Hippocampal formation (tissue), 2 donors: ENCODE measurements at regions not wholly inside any gene's neighbourhood (a gene's known extent, or its start where the extent isn't known, plus 50 kb on each side); places are given as distances from the start of the nearest gene placed in this dataset.

ENCODE experiments used
- DNase-seq, 2 donors: peaks; one replicate each; lab custom pipeline; 2025; lab: John Stamatoyannopoulos, UW

DNA sequence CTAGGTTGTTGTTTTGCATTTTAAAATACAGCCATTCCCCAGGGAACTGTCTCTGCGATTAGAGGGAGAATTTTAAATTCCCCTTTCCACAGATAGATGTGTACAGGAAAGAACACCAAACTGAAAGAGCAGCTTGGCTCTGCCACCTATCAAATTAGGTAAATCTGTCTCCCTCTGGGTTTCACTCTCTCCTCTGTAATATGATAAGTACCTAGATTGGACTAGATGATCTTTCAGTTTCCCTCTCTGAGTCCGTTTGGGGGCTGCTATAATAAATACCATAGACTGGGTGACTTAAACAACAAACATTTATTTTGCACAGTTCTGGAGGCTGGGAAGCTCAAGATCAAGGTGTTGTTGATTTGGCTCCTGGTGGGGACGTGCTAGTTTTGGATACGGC is 186.0 kb downstream of the KIF20B start:
- no peak for DNase-seq

- DNase-seq = no peak
These were observed 186.4 kb downstream of the KIF20B start for GRCh38 chr10:89887830-89888229.

DNA sequence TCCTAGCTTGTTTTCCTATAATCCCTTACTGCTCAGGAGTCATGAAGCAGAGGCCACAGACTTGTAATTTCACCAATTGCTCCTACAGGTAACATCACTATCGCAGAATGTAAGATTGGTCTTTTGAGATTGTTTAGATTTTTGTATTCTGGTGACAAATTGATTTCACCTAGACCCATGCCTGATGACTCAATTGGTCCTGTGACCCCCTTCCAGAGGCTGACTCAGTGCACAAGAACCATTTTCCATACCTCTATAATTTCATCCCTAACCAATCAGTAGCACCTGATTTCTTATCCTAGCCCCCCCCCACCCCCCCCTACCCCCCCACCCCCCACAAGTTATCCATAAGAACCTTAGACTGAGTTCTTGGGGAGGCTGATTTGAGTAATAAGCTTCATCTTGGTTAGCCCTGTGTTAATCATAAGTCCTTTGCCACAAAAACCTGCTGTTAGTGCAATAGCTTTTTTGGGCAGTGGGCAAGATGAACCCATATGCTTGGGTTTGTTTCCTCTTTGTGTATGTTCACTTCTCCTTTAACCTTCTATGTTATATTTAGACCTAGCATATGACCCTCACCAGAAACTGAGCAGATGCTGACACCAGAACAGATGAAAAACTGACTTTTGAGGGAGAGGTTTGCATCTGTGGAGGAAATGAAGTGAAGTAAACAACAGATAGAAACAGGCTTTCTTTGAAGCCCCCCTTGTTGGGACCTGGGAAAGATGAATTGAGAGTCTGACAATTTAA is 187.1 kb downstream of the KIF20B start:
- no peak for DNase-seq

GRCh38 chr10:89889606-89890005 is 188.2 kb downstream of the KIF20B start:
- DNase-seq = no peak

DNA sequence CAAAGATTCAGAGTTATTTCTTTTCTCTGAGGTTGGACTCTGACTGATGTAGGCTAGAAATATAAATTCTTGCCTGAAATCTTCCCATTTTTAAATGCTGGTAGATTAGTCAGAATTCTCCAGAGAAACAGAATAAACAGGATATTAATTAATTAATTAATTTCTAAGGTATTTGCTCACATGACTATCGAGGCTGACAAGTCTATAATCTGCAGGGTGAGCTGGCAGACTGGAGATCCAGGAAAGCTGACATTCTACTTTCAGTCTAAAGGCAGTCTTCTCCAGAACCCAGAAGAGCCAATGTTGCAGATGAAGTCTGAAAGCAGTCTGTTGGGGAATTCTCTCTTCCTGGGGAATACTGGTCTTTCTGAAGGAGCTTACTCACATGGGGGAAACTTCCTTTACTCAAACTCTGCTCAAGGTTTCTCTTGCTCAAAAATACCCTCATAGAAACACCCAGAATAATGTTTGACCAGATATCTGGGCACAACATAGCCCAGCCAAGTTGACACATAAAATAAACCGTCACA is 189.7 kb downstream of the KIF20B start:
- DNase-seq = no peak

GRCh38 chr10:89894051-89894450 is 192.7 kb downstream of the KIF20B start:
- no peak for DNase-seq

DNA sequence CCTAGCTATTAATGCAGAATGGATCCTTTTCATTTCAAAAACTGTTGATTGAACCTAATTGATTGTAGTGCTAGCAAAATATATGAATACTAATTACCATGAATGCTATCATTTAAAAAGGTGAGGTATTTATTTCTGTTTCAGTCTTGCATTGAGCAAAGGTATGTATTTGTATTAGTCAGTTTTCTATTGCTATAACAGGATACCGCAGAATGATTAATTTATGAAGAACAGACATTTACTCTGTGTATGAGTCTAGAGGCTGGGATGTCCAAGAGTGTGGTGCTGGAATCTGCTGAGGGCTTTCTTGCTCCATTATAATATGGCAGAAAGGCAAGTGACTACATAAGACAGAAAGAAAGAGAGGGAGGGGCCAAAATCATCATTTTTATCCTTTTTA is 199.2 kb downstream of the KIF20B start:
- DNase-seq = no peak

DNA sequence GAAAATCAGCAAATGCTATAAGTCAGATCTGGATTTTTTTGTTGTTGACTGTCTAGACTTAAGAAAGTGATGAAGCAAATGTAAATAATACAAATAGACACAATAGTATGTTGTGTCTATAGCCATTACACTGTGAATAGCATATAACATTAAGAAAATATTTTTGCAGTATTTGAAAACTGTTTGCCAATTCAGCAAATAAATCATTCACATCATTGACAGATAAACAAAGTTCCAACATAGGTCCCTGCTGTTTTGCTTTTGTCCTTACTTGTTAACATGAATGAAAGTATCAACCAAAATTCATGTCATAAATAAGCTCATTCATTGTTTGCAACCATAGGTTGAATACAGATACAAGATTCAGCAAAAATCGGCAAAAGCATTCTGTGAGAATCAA is 200.5 kb downstream of the KIF20B start:
- no peak for DNase-seq

- no peak for DNase-seq
These were observed 203.4 kb downstream of the KIF20B start for GRCh38 chr10:89904755-89905154.

GRCh38 chr10:89909752-89910151 is 208.4 kb downstream of the KIF20B start:
- DNase-seq = no peak

DNA sequence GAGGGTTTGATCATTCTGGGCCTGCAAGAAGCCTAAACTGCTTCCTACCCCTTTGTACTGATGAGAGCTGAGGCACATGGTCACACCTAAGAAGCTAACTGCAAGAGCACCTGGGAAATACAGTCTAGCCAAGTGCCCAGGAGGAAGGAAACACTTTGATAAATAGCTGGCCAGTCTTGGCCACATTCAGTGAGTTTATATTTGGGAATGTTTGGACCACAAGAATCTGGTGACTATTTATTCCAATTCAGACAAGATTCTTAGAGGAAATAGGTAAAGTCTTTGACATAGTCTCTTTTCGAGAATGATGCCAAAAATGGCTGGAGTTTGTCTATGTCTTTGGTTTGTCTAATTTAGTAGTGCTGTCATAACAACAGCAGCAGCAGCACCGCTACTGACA is 213.6 kb downstream of the KIF20B start:
- no peak for DNase-seq

DNA sequence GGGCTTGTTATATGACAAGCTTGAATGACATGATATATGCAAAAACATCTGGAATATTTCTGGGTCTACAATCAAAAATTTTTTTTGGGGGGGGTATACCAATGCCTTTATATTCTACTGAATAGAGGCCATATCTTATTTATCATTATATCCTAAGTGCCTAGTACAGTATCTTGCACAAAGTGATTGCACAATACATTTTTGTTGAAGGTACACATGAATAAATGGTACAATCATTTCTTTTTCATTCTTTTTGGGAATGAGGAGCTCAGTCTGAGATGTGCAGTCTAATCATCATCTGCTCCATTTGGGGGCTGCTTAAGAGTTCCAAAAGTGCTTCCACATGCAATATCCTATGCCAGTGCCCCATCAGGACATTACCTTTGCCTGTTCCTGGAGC is 214.6 kb downstream of the KIF20B start:
- no peak for DNase-seq

GRCh38 chr10:89916468-89917215 is 215.3 kb downstream of the KIF20B start:
- DNase-seq = no peak

- DNase-seq = no peak
These were observed 220.0 kb downstream of the KIF20B start for GRCh38 chr10:89921403-89921802.

- DNase-seq = no peak
These were observed 222.3 kb downstream of the KIF20B start for GRCh38 chr10:89923661-89924060.

DNA sequence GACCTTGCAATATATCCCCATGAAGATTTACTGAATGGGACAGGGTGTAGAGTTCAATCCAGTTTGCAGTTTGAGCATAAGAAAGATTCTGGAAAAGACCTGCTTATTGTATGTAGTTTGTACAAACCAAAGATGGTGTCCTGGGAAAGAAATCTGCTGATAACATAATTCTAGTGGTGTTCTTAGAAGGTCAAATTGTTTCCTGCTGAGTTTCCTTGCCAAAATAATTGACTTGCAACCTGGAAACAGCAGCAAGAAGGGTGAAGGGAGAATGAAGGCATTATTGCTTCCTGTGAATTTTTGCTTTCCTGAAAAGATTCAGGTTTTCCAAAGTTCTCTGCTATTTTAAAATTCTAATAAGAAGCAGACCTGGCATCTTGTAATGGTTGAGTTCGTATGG is 222.9 kb downstream of the KIF20B start:
- no peak for DNase-seq

GRCh38 chr10:89926736-89927135 is 225.3 kb downstream of the KIF20B start:
- DNase-seq = no peak

GRCh38 chr10:89929282-89930026 is 228.1 kb downstream of the KIF20B start:
- DNase-seq = no peak

DNA sequence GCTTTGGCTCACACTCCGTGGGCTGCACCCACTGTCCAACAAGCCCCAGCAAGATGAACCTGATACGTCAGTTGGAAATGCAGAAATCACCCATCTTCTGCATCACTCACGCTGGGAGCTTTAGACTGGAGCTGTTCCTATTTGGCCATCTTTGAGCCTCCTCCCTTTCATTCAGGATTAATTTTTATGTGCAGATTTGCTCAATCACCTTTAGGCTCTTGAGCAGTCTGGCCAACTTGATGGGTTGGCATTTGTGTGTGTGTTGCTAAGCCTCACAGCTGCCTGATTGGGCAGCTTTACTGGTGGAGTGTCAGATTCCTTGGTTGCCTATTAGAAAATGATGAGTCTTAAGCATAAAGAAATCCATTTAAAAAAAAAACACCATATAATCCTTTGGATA is 236.1 kb downstream of the KIF20B start:
- no peak for DNase-seq

DNA sequence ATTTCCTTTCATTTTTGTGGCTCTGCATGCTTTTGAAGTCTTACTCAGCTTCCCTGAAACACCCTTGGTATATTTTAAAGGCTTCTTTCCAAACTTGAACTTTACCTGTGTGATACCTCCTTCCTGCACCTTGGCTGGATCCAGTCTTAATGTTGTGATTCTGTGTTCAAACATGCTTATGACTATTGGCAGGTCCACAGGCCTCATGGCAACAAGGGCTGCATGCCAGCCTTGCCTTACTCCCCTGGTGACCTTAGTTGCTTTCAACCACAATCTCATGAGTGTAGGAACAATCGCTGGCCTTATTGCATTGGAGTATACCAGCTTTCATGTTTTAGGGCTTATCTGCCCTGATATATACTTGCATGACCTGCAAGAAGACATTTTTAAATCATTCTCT is 238.7 kb downstream of the KIF20B start:
- no peak for DNase-seq

GRCh38 chr10:89942217-89942616 is 240.8 kb downstream of the KIF20B start:
- no peak for DNase-seq

DNA sequence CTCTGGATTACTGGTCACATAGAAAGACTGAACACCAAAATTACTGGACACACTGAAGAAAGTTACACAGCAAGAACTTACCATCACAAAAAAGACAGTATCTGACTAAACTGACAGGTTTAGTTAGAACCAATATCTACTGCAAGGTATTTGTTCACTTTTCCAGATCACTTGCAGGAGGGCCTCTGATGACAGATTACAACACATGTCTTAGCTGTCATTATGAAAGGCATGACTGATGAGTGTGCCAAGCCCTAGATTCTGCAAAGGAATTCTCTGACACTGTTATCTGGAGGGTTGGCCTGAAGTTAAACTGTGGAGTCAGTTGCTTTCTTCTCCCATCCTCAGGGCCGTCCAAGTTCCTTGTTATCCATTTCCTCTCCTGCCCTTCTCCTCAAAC is 242.7 kb downstream of the KIF20B start:
- no peak for DNase-seq

DNA sequence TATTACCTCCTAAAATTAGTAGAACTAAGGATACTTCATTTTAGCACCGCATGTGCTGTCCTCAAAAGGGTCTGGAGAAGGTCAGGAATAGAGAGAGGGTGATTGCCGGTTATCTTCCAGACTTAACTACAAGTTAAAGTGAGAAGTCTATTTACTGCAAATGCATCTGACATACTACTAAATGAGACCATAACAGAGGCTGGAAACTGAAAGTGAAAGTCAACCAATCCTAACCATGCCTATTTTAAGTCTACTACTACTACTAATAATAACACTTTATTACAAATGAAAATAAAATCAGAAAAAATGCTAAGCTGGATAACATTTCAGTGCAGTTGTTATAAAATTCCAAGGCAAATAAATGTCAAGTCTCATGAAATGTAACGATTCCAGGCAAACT is 244.7 kb downstream of the KIF20B start:
- no peak for DNase-seq
